ENCODE measurements at regions not wholly inside any gene's neighbourhood (a gene's known extent, or its start where the extent isn't known, plus 50 kb on each side); places are given as distances from the start of the nearest gene placed in this dataset.
"Not testable (repeated sequence)": the region's sequence is repeated elsewhere in the genome, so short reads cannot be mapped to it uniquely, and the experiment has no call there.

GRCh38 chr15:20245856-20246255 lies 295.7 kb downstream of the GOLGA6L6 start:
- H3K4me1 Mint-ChIP-seq; H3K27ac Mint-ChIP-seq; POLR2A ChIA-PET; H3K4me3 Mint-ChIP-seq; CTCF ChIA-PET; ATAC-seq; DNase-seq (ENCODE audit: low spot score): not testable (repeated sequence)
- H3K9me3 Mint-ChIP-seq, result peaks cover 33% of the 10 kb centered on the region
- H3K36me3 Mint-ChIP-seq, result peaks cover 44% of the 10 kb centered on the region
- H3K27me3 Mint-ChIP-seq (ENCODE audit: low read depth), result peaks cover 20% of the 10 kb centered on the region

GRCh38 chr15:20244792-20245191 lies 296.8 kb downstream of the GOLGA6L6 start:
- ATAC-seq; CTCF ChIA-PET; POLR2A ChIA-PET; DNase-seq (ENCODE audit: low spot score); H3K4me1 Mint-ChIP-seq; H3K4me3 Mint-ChIP-seq; H3K27ac Mint-ChIP-seq: not testable (repeated sequence)
- peaks cover 35% of the 10 kb centered on the region for H3K36me3 Mint-ChIP-seq
- H3K27me3 Mint-ChIP-seq (ENCODE audit: low read depth), result peaks cover 16% of the 10 kb centered on the region
- H3K9me3 Mint-ChIP-seq, result peaks cover 26% of the 10 kb centered on the region

- H3K27me3 Mint-ChIP-seq (ENCODE audit: low read depth); H3K27ac Mint-ChIP-seq; POLR2A ChIA-PET; ATAC-seq; H3K4me1 Mint-ChIP-seq; CTCF ChIA-PET; DNase-seq (ENCODE audit: low spot score); H3K4me3 Mint-ChIP-seq: not testable (repeated sequence)
- peaks cover 15% of the 10 kb centered on the region for H3K9me3 Mint-ChIP-seq
- H3K36me3 Mint-ChIP-seq, result peaks cover 24% of the 10 kb centered on the region
Observed at GRCh38 chr15:20243486-20244240, 297.9 kb downstream of the GOLGA6L6 start.

GRCh38 chr15:20240366-20240917 lies 301.2 kb downstream of the GOLGA6L6 start:
- H3K9me3 Mint-ChIP-seq; POLR2A ChIA-PET; DNase-seq (ENCODE audit: low spot score); H3K27ac Mint-ChIP-seq; H3K4me3 Mint-ChIP-seq; H3K27me3 Mint-ChIP-seq (ENCODE audit: low read depth); CTCF ChIA-PET; ATAC-seq; H3K4me1 Mint-ChIP-seq: not testable (repeated sequence)
- peaks cover 17% of the 10 kb centered on the region for H3K36me3 Mint-ChIP-seq

GRCh38 chr15:20239186-20239585 lies 302.4 kb downstream of the GOLGA6L6 start:
- CTCF ChIA-PET; H3K27ac Mint-ChIP-seq; H3K4me3 Mint-ChIP-seq; ATAC-seq; POLR2A ChIA-PET; DNase-seq (ENCODE audit: low spot score); H3K4me1 Mint-ChIP-seq: not testable (repeated sequence)
- Mint-ChIP-seq H3K9me3 (peaks cover 16% of the 10 kb centered on the region), H3K27me3 (ENCODE audit: low read depth) (peaks cover 11% of the 10 kb centered on the region; the same call in 1 of the 2 replicates), H3K36me3 (peaks cover 24% of the 10 kb centered on the region)

GRCh38 chr15:20237256-20238020 lies 304.2 kb downstream of the GOLGA6L6 start:
- H3K4me3 Mint-ChIP-seq; DNase-seq (ENCODE audit: low spot score); ATAC-seq; CTCF ChIA-PET; POLR2A ChIA-PET; H3K27ac Mint-ChIP-seq; H3K4me1 Mint-ChIP-seq: not testable (repeated sequence)
- H3K36me3 Mint-ChIP-seq, result peaks cover 25% of the 10 kb centered on the region
- H3K27me3 Mint-ChIP-seq (ENCODE audit: low read depth), result peaks cover 14% of the 10 kb centered on the region; the same call in 1 of the 2 replicates
- H3K9me3 Mint-ChIP-seq, result peaks cover 16% of the 10 kb centered on the region

- CTCF ChIA-PET; ATAC-seq; H3K27ac Mint-ChIP-seq; POLR2A ChIA-PET; H3K4me3 Mint-ChIP-seq; H3K4me1 Mint-ChIP-seq; DNase-seq (ENCODE audit: low spot score): not testable (repeated sequence)
- Mint-ChIP-seq H3K27me3 (ENCODE audit: low read depth) (peaks cover 11% of the 10 kb centered on the region; the same call in 1 of the 2 replicates), H3K36me3 (peaks cover 18% of the 10 kb centered on the region), H3K9me3 (peaks cover 16% of the 10 kb centered on the region)
Observed at GRCh38 chr15:20235728-20236127, 305.9 kb downstream of the GOLGA6L6 start.

- POLR2A ChIA-PET, H3K4me1 Mint-ChIP-seq: not testable (repeated sequence)
Observed at GRCh38 chr15:20234006-20234540, 307.5 kb downstream of the GOLGA6L6 start.

GRCh38 chr15:20232457-20232856 lies 309.1 kb downstream of the GOLGA6L6 start:
- H3K4me3 Mint-ChIP-seq; POLR2A ChIA-PET; CTCF ChIA-PET; ATAC-seq; H3K27ac Mint-ChIP-seq; DNase-seq (ENCODE audit: low spot score); H3K4me1 Mint-ChIP-seq: not testable (repeated sequence)
- Mint-ChIP-seq H3K27me3 (ENCODE audit: low read depth) (peaks cover 18% of the 10 kb centered on the region), H3K36me3 (peaks cover 35% of the 10 kb centered on the region), H3K9me3 (peaks cover 36% of the 10 kb centered on the region)

More at GRCh38 chr15:20234006-20234540, 307.5 kb downstream of the GOLGA6L6 start:
- H3K9me3 Mint-ChIP-seq, result peaks cover 28% of the 10 kb centered on the region
- H3K27me3 Mint-ChIP-seq (ENCODE audit: low read depth), result peaks cover 11% of the 10 kb centered on the region; the same call in 1 of the 2 replicates
- H3K4me3 Mint-ChIP-seq; CTCF ChIA-PET; DNase-seq (ENCODE audit: low spot score); ATAC-seq; H3K27ac Mint-ChIP-seq: not testable (repeated sequence)
- peaks cover 27% of the 10 kb centered on the region for H3K36me3 Mint-ChIP-seq

GRCh38 chr15:20230656-20231055 lies 310.9 kb downstream of the GOLGA6L6 start:
- H3K4me3 Mint-ChIP-seq, result not testable (repeated sequence)
- Mint-ChIP-seq H3K9me3 (peaks cover 36% of the 10 kb centered on the region), H3K27me3 (ENCODE audit: low read depth) (peaks cover 18% of the 10 kb centered on the region)

GRCh38 chr15:20228791-20229190 lies 312.8 kb downstream of the GOLGA6L6 start:
- H3K4me3 Mint-ChIP-seq; DNase-seq (ENCODE audit: low spot score); H3K27ac Mint-ChIP-seq; ATAC-seq; H3K4me1 Mint-ChIP-seq; POLR2A ChIA-PET; CTCF ChIA-PET: not testable (repeated sequence)
- Mint-ChIP-seq H3K27me3 (ENCODE audit: low read depth) (peaks cover 11% of the 10 kb centered on the region), H3K36me3 (peaks cover 24% of the 10 kb centered on the region), H3K9me3 (peaks cover 27% of the 10 kb centered on the region)

More at GRCh38 chr15:20230656-20231055, 310.9 kb downstream of the GOLGA6L6 start:
- ATAC-seq; DNase-seq (ENCODE audit: low spot score); POLR2A ChIA-PET; CTCF ChIA-PET; H3K4me1 Mint-ChIP-seq; H3K27ac Mint-ChIP-seq: not testable (repeated sequence)
- peaks cover 35% of the 10 kb centered on the region for H3K36me3 Mint-ChIP-seq
